Endothelial cell of umbilical vein (primary cell): ENCODE measurements at regions not wholly inside any gene's neighbourhood (a gene's known extent, or its start where the extent isn't known, plus 50 kb on each side); places are given as distances from the start of the nearest gene placed in this dataset.

Experiments used
- BruUV-seq: library from RNA; stranded (reverse); fragments of 400-500 nt; replicated peaks from 2 replicates; lab custom pipeline; 2021; lab: Mats Ljungman, UMichigan
- CTCF ChIA-PET: fragments of 300-600, 350-600 bp; sonication (Branson Sonifier 250); formaldehyde crosslinking; loops from one replicate; lab custom pipeline; 2021; ENCODE audit warnings: antibody characterized with exemption, inconsistent platforms; lab: Charles Lee
- POLR2A ChIA-PET: fragments of 300-600, 350-600 bp; sonication (Branson Sonifier 250); formaldehyde crosslinking; loops from one replicate; lab custom pipeline; 2021; ENCODE audit warnings: antibody characterized with exemption, inconsistent platforms; lab: Charles Lee
- DNase-seq: peaks from one replicate; pipeline ENCODE4 v3.0.0-alpha.2; 2011; ENCODE audit warnings: low read depth, low spot score
- FAIRE-seq: peaks from 2 replicates; lab custom pipeline; 2011; peaks lifted over from hg19 to GRCh38; lab: Jason Lieb, UNC
- H2AFZ ChIP-seq: 2 replicates; pipeline ENCODE4 v1.6.0; 2012; ENCODE audit warnings: low read depth, low read length, control low read depth, inconsistent platforms
- H3K27ac ChIP-seq: 2 replicates; pipeline ENCODE4 v1.5.1; 2011; ENCODE audit warnings: low read depth, mild to moderate bottlenecking, control low read depth, low read length, moderate library complexity; ENCODE audit not compliant: insufficient read depth
- H3K27me3 ChIP-seq, 2 experiments: 2 replicates each; pipeline versions ENCODE4 v1.6.0 to v1.6.1; 2011; ENCODE audit warnings: low read length in 2 of 2, mixed read lengths in 1 of 2; ENCODE audit not compliant: control insufficient read depth in 2 of 2, insufficient read depth in 2 of 2
- H3K36me3 ChIP-seq, 2 experiments: 2 replicates in 1 of 2; 3 replicates in 1 of 2; pipeline ENCODE4 v1.5.1; 2011; ENCODE audit warnings: low read length in 2 of 2, mild to moderate bottlenecking in 1 of 2, moderate library complexity in 1 of 2; ENCODE audit not compliant: control insufficient read depth in 2 of 2, insufficient read depth in 2 of 2; ENCODE audit errors: extremely low read depth in 1 of 2
- H3K4me1 ChIP-seq: 3 replicates; pipeline ENCODE4 v1.5.1; 2011; ENCODE audit warnings: mild to moderate bottlenecking, low read length; ENCODE audit not compliant: control insufficient read depth, insufficient read depth; ENCODE audit errors: extremely low read depth
- H3K4me2 ChIP-seq: 2 replicates; pipeline ENCODE4 v1.6.1; 2011; ENCODE audit warnings: low read length, control low read depth, mixed read lengths; ENCODE audit not compliant: insufficient read depth
- H3K4me3 ChIP-seq, 3 experiments: fragments of 200-600 bp in 1 of 3; sonication (generic), shearing (Covaris generic) in 1 of 3; replicated peaks in 1 of 3; 2 replicates each; pipeline ENCODE4 v1.5.1; 2011 to 2016; ENCODE audit warnings: control low read depth in 3 of 3, low read length in 3 of 3, mild to moderate bottlenecking in 2 of 3, inconsistent platforms in 1 of 3, low read depth in 1 of 3, moderate library complexity in 1 of 3; ENCODE audit not compliant: insufficient read depth in 1 of 3
- H3K79me2 ChIP-seq: 2 replicates; pipeline ENCODE4 v1.6.0; 2012; ENCODE audit warnings: low read length, inconsistent platforms; ENCODE audit not compliant: control insufficient read depth, insufficient read depth
- H3K9ac ChIP-seq: replicated peaks from 2 replicates; pipeline ENCODE3; 2011; ENCODE audit warnings: low read length, control low read depth; ENCODE audit not compliant: insufficient read depth; ENCODE audit errors: extremely low read depth
- H3K9me1 ChIP-seq: replicated peaks from 3 replicates; pipeline ENCODE4 v1.6.0; 2011; ENCODE audit warnings: mild to moderate bottlenecking, low read length; ENCODE audit not compliant: control insufficient read depth, insufficient read depth; ENCODE audit errors: extremely low read depth
- H3K9me3 ChIP-seq: replicated peaks from 2 replicates; pipeline ENCODE4 v1.5.1; 2012; ENCODE audit warnings: low read length, inconsistent platforms; ENCODE audit not compliant: control insufficient read depth, insufficient read depth
- H4K20me1 ChIP-seq: replicated peaks from 2 replicates; pipeline ENCODE3; 2011; ENCODE audit warnings: mild to moderate bottlenecking, low read length; ENCODE audit not compliant: control insufficient read depth, insufficient read depth; ENCODE audit errors: extremely low read depth
- EZH2 ChIP-seq: IDR thresholded peaks from 2 replicates; pipeline ENCODE4 v1.6.1; 2012; ENCODE audit warnings: borderline replicate concordance, low read depth, mild to moderate bottlenecking, moderate library complexity, low read length, inconsistent platforms; ENCODE audit not compliant: severe bottlenecking
- FOS ChIP-seq: IDR thresholded peaks from 2 replicates; pipeline ENCODE4 v1.6.1; 2011; ENCODE audit warnings: mild to moderate bottlenecking, low read length, moderate library complexity, borderline replicate concordance; ENCODE audit not compliant: insufficient read depth
- GATA2 ChIP-seq: IDR thresholded peaks from 2 replicates; pipeline ENCODE4 v1.7.0; 2011; ENCODE audit warnings: low read depth, mild to moderate bottlenecking, moderate library complexity, mixed read lengths, low read length; ENCODE audit not compliant: insufficient read length, insufficient read depth
- JUN ChIP-seq: IDR thresholded peaks from 2 replicates; pipeline ENCODE4 v1.6.1; 2011; ENCODE audit warnings: borderline replicate concordance, low read depth; ENCODE audit not compliant: insufficient read length, insufficient read depth
- MAX ChIP-seq: IDR thresholded peaks from 2 replicates; pipeline ENCODE4 v1.6.1; 2011; ENCODE audit not compliant: insufficient read depth, insufficient read length
- MYC ChIP-seq: IDR thresholded peaks from one replicate; pipeline ENCODE4 v1.6.1; 2011; ENCODE audit warnings: mild to moderate bottlenecking, low read depth, low read length
- POLR2A ChIP-seq: IDR thresholded peaks from 2 replicates; pipeline ENCODE4 v1.6.1; 2012; ENCODE audit warnings: low read depth, mild to moderate bottlenecking, control low read depth, low read length
- POLR2AphosphoS5 ChIP-seq: IDR thresholded peaks from 2 replicates; pipeline ENCODE4 v1.6.1; 2012; ENCODE audit warnings: low read depth, mild to moderate bottlenecking, control low read depth, low read length, moderate library complexity; ENCODE audit not compliant: insufficient read depth
- dilution Hi-C: fragments of 300-500 bp; cut with MboI; formaldehyde crosslinking; loops from one replicate; pipeline ENCODE4 v1.15.0; 2019; ENCODE audit warnings: low sequenced_read_pairs; ENCODE audit not compliant: extremely low pct_ligation_motif_present
- intact Hi-C: fragments of 100-400 bp; cut with micrococcal nuclease; formaldehyde crosslinking; loops from one replicate; pipeline ENCODE4 v1.10.0; 2022
- TF ChIP-seq, protein P1 (sequence below), 2 donors: IDR thresholded peaks; 1 replicate in 1 of 2; 2 replicates in 1 of 2; pipeline ENCODE4 v1.5.1; 2011; ENCODE audit warnings: low read length in 2 of 2, mild to moderate bottlenecking in 2 of 2, moderate library complexity in 2 of 2, control low read depth in 1 of 2, inconsistent platforms in 1 of 2, low read depth in 1 of 2; ENCODE audit not compliant: insufficient read depth in 1 of 2; ENCODE audit errors: extremely low read depth in 1 of 2

GRCh38 chr6:55651015-55651414, 72.0 kb upstream of the HMGCLL1 start:
- H3K9ac ChIP-seq = no peak overlapping the region
- no peaks in the 10 kb centered on the region for H3K27me3 ChIP-seq
- dilution Hi-C loops = no loop called here
- POLR2A ChIA-PET = no interaction called here
- H3K9me3 ChIP-seq = no peaks in the 10 kb centered on the region
- H3K9me1 ChIP-seq = no peaks in the 10 kb centered on the region
- BruUV-seq = no TSS peak
- intact Hi-C loops = no loop called here
- no peak overlapping the region for H3K27ac ChIP-seq
- no peak overlapping the region for H3K4me2 ChIP-seq
- CTCF ChIA-PET = interaction anchor here (1.0 kb wide), 1 partner anchor 14 kb away, joined by 3 read pairs; no protein-coding TSS in a partner anchor
- no peaks in the 10 kb centered on the region for H3K4me1 ChIP-seq
- no peaks in the 10 kb centered on the region for H3K36me3 ChIP-seq
- DNase-seq = no peak
- H4K20me1 ChIP-seq = no peaks in the 10 kb centered on the region
- H3K79me2 ChIP-seq = no peaks in the 10 kb centered on the region
- no peak overlapping the region for H2AFZ ChIP-seq
- H3K4me3 ChIP-seq = no peak overlapping the region
- no peak for FAIRE-seq
- TF ChIP-seq, protein P1, sequence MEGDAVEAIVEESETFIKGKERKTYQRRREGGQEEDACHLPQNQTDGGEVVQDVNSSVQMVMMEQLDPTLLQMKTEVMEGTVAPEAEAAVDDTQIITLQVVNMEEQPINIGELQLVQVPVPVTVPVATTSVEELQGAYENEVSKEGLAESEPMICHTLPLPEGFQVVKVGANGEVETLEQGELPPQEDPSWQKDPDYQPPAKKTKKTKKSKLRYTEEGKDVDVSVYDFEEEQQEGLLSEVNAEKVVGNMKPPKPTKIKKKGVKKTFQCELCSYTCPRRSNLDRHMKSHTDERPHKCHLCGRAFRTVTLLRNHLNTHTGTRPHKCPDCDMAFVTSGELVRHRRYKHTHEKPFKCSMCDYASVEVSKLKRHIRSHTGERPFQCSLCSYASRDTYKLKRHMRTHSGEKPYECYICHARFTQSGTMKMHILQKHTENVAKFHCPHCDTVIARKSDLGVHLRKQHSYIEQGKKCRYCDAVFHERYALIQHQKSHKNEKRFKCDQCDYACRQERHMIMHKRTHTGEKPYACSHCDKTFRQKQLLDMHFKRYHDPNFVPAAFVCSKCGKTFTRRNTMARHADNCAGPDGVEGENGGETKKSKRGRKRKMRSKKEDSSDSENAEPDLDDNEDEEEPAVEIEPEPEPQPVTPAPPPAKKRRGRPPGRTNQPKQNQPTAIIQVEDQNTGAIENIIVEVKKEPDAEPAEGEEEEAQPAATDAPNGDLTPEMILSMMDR (IDR thresholded peaks at IDR 0.05; ENCODE audit: extremely low read depth in 1 of 2, insufficient read depth in 1 of 2, low read depth in 1 of 2, low read length in 2 of 2) = no peak

DNA sequence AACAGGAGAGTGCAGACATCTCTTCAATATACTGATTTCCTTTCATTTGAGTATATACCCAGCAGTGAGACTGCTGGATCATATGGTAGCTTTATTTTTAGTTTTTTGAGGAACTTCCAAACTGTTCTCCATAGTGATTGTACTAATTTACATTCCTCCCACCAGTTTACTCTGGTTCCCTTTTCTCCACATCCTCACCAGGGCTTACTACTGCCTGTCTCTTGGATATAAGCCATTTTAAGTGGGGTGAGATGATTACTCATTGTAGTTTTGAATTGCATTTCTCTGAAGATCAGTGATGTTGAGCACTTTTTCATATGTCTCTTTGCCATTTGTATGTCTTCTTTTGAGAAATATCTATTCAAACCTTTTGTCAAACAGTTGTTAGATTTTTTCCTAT, 64.9 kb upstream of the HMGCLL1 start:
- intact Hi-C loops = no loop called here
- Histone ChIP-seq H2AFZ (no peak overlapping the region), H3K4me1 (no peaks in the 10 kb centered on the region), H3K9me1 (no peaks in the 10 kb centered on the region), H3K9me3 (no peaks in the 10 kb centered on the region), H4K20me1 (no peaks in the 10 kb centered on the region), H3K4me3 (no peak overlapping the region), H3K36me3 (no peaks in the 10 kb centered on the region), H3K4me2 (no peak overlapping the region), H3K79me2 (no peaks in the 10 kb centered on the region), H3K27me3 (no peaks in the 10 kb centered on the region), H3K9ac (no peak overlapping the region), H3K27ac (no peak overlapping the region)
- ChIA-PET CTCF (no interaction called here), POLR2A (no interaction called here)
- FAIRE-seq (no peak), DNase-seq (no peak)
- no TSS peak for BruUV-seq
- no peak for TF ChIP-seq POLR2A
- no peak for TF ChIP-seq FOS
- TF ChIP-seq MYC = no peak
- TF ChIP-seq, protein P1 (IDR thresholded peaks at IDR 0.05; ENCODE audit: extremely low read depth in 1 of 2, insufficient read depth in 1 of 2, low read depth in 1 of 2, low read length in 2 of 2) = no peak
- no peak for TF ChIP-seq GATA2
- no peak for TF ChIP-seq POLR2AphosphoS5
- no peak for TF ChIP-seq JUN
- TF ChIP-seq EZH2 = no peak
- TF ChIP-seq MAX = no peak
- dilution Hi-C loops = no loop called here
